ENCODE measurements at regions not wholly inside any gene's neighbourhood (a gene's known extent, or its start where the extent isn't known, plus 50 kb on each side); places are given as distances from the start of the nearest gene placed in this dataset.

GRCh38 chr2:173612354-173612753, 257.7 kb downstream of the CDCA7 start:
- Histone ChIP-seq H3K36me3 (ENCODE audit: control insufficient read depth in 3 of 3, insufficient read depth in 2 of 3, low read depth in 1 of 3, low read length in 3 of 3) (no peaks in the 10 kb centered on the region), H3K4me1 (ENCODE audit: control insufficient read depth in 3 of 3, insufficient read depth in 2 of 3, low read depth in 1 of 3, low read length in 2 of 3) (no peaks in the 10 kb centered on the region), H3K27ac (ENCODE audit: low read depth in 1 of 3, low read length in 2 of 3) (no peak overlapping the region), H3K27me3 (ENCODE audit: control insufficient read depth in 3 of 3, insufficient read depth in 3 of 3, low read length in 3 of 3) (no peaks in the 10 kb centered on the region), H3K4me3 (ENCODE audit: low read depth in 1 of 3, low read length in 3 of 3) (no peak overlapping the region), H3K9me3 (ENCODE audit: control insufficient read depth in 2 of 2, insufficient read depth in 1 of 2, low read depth in 1 of 2, low read length in 1 of 2) (peaks cover 0 to 4% of the 10 kb centered on the region in 2 donors)
- FAIRE-seq (no peak), DNase-seq (no peak)
- 80 to 93% (median 82%) methylated on average over 3 of the region's 3 CpGs for WGBS, 3 donors

- no peak for FAIRE-seq
- H3K27me3 ChIP-seq (ENCODE audit: control insufficient read depth in 3 of 3, insufficient read depth in 3 of 3, low read length in 3 of 3) = no peaks in the 10 kb centered on the region
- H3K27ac ChIP-seq (ENCODE audit: low read depth in 1 of 3, low read length in 2 of 3) = no peak overlapping the region
- no peaks in the 10 kb centered on the region for H3K4me1 ChIP-seq (ENCODE audit: control insufficient read depth in 3 of 3, insufficient read depth in 2 of 3, low read depth in 1 of 3, low read length in 2 of 3)
- no peak for DNase-seq
- H3K36me3 ChIP-seq (ENCODE audit: control insufficient read depth in 3 of 3, insufficient read depth in 2 of 3, low read depth in 1 of 3, low read length in 3 of 3) = no peaks in the 10 kb centered on the region
- WGBS, 3 donors = 53 to 78% (median 69%) methylated on average over 5 of the region's 5 CpGs
- peaks cover 0 to 9% of the 10 kb centered on the region in 2 donors for H3K9me3 ChIP-seq (ENCODE audit: control insufficient read depth in 2 of 2, insufficient read depth in 1 of 2, low read depth in 1 of 2, low read length in 1 of 2)
- H3K4me3 ChIP-seq (ENCODE audit: low read depth in 1 of 3, low read length in 3 of 3) = no peak overlapping the region
Measured at GRCh38 chr2:173613386-173613785, 258.7 kb downstream of the CDCA7 start.

- 22 to 66% (median 38%) methylated on average over 5 of the region's 5 CpGs for WGBS, 3 donors
- Histone ChIP-seq H3K27me3 (ENCODE audit: control insufficient read depth in 3 of 3, insufficient read depth in 3 of 3, low read length in 3 of 3) (no peaks in the 10 kb centered on the region), H3K4me1 (ENCODE audit: control insufficient read depth in 3 of 3, insufficient read depth in 2 of 3, low read depth in 1 of 3, low read length in 2 of 3) (no peaks in the 10 kb centered on the region), H3K4me3 (ENCODE audit: low read depth in 1 of 3, low read length in 3 of 3) (no peak overlapping the region), H3K9me3 (ENCODE audit: control insufficient read depth in 2 of 2, insufficient read depth in 1 of 2, low read depth in 1 of 2, low read length in 1 of 2) (peaks cover 0 to 9% of the 10 kb centered on the region in 2 donors), H3K27ac (ENCODE audit: low read depth in 1 of 3, low read length in 2 of 3) (no peak overlapping the region), H3K36me3 (ENCODE audit: control insufficient read depth in 3 of 3, insufficient read depth in 2 of 3, low read depth in 1 of 3, low read length in 3 of 3) (no peaks in the 10 kb centered on the region)
- FAIRE-seq = no peak
- DNase-seq = peak; percentile 12 to 51
Measured at GRCh38 chr2:173614265-173614930, 259.7 kb downstream of the CDCA7 start.

- H3K4me3 ChIP-seq (ENCODE audit: low read depth in 1 of 3, low read length in 3 of 3) = no peak overlapping the region
- no peak for DNase-seq
- FAIRE-seq = no peak
- no peaks in the 10 kb centered on the region for H3K4me1 ChIP-seq (ENCODE audit: control insufficient read depth in 3 of 3, insufficient read depth in 2 of 3, low read depth in 1 of 3, low read length in 2 of 3)
- WGBS, 3 donors = 77 to 84% (median 80%) methylated on average over 13 of the region's 13 CpGs
- no peaks in the 10 kb centered on the region for H3K36me3 ChIP-seq (ENCODE audit: control insufficient read depth in 3 of 3, insufficient read depth in 2 of 3, low read depth in 1 of 3, low read length in 3 of 3)
- H3K9me3 ChIP-seq (ENCODE audit: control insufficient read depth in 2 of 2, insufficient read depth in 1 of 2, low read depth in 1 of 2, low read length in 1 of 2) = peaks cover 0 to 5% of the 10 kb centered on the region in 2 donors
- H3K27ac ChIP-seq (ENCODE audit: low read depth in 1 of 3, low read length in 2 of 3) = no peak overlapping the region
- peaks cover 0 to 4% (median 0%) of the 10 kb centered on the region in 3 donors for H3K27me3 ChIP-seq (ENCODE audit: control insufficient read depth in 3 of 3, insufficient read depth in 3 of 3, low read length in 3 of 3)
Measured at GRCh38 chr2:173623438-173624319, 269.0 kb downstream of the CDCA7 start.

GRCh38 chr2:173625315-173625714, 270.6 kb downstream of the CDCA7 start:
- H3K4me1 ChIP-seq (ENCODE audit: control insufficient read depth in 3 of 3, insufficient read depth in 2 of 3, low read depth in 1 of 3, low read length in 2 of 3) = no peaks in the 10 kb centered on the region
- FAIRE-seq (no peak), DNase-seq (no peak)
- 94 to 96% (median 95%) methylated on average over 11 of the region's 11 CpGs for WGBS, 3 donors
- H3K36me3 ChIP-seq (ENCODE audit: control insufficient read depth in 3 of 3, insufficient read depth in 2 of 3, low read depth in 1 of 3, low read length in 3 of 3) = no peaks in the 10 kb centered on the region
- H3K4me3 ChIP-seq (ENCODE audit: low read depth in 1 of 3, low read length in 3 of 3) = no peak overlapping the region
- H3K27ac ChIP-seq (ENCODE audit: low read depth in 1 of 3, low read length in 2 of 3) = no peak overlapping the region
- H3K27me3 ChIP-seq (ENCODE audit: control insufficient read depth in 3 of 3, insufficient read depth in 3 of 3, low read length in 3 of 3) = peaks cover 0 to 4% (median 0%) of the 10 kb centered on the region in 3 donors
- H3K9me3 ChIP-seq (ENCODE audit: control insufficient read depth in 2 of 2, insufficient read depth in 1 of 2, low read depth in 1 of 2, low read length in 1 of 2) = peaks cover 0 to 5% of the 10 kb centered on the region in 2 donors

GRCh38 chr2:173629076-173629475, 274.4 kb downstream of the CDCA7 start:
- H3K36me3 ChIP-seq (ENCODE audit: control insufficient read depth in 3 of 3, insufficient read depth in 2 of 3, low read depth in 1 of 3, low read length in 3 of 3) = no peaks in the 10 kb centered on the region
- no peak overlapping the region for H3K27ac ChIP-seq (ENCODE audit: low read depth in 1 of 3, low read length in 2 of 3)
- FAIRE-seq = no peak

GRCh38 chr2:173630425-173631126, 275.9 kb downstream of the CDCA7 start:
- H3K27me3 ChIP-seq (ENCODE audit: control insufficient read depth in 3 of 3, insufficient read depth in 3 of 3, low read length in 3 of 3) = peaks cover 0 to 2% (median 0%) of the 10 kb centered on the region in 3 donors
- 74 to 91% (median 87%) methylated on average over 9 of the region's 9 CpGs for WGBS, 3 donors
- no peak overlapping the region for H3K27ac ChIP-seq (ENCODE audit: low read depth in 1 of 3, low read length in 2 of 3)
- DNase-seq = no peak
- FAIRE-seq = no peak
- no peaks in the 10 kb centered on the region for H3K36me3 ChIP-seq (ENCODE audit: control insufficient read depth in 3 of 3, insufficient read depth in 2 of 3, low read depth in 1 of 3, low read length in 3 of 3)
- no peaks in the 10 kb centered on the region for H3K9me3 ChIP-seq (ENCODE audit: control insufficient read depth in 2 of 2, insufficient read depth in 1 of 2, low read depth in 1 of 2, low read length in 1 of 2)
- H3K4me1 ChIP-seq (ENCODE audit: control insufficient read depth in 3 of 3, insufficient read depth in 2 of 3, low read depth in 1 of 3, low read length in 2 of 3) = no peaks in the 10 kb centered on the region
- H3K4me3 ChIP-seq (ENCODE audit: low read depth in 1 of 3, low read length in 3 of 3) = no peak overlapping the region

More at GRCh38 chr2:173629076-173629475, 274.4 kb downstream of the CDCA7 start:
- no peaks in the 10 kb centered on the region for H3K4me1 ChIP-seq (ENCODE audit: control insufficient read depth in 3 of 3, insufficient read depth in 2 of 3, low read depth in 1 of 3, low read length in 2 of 3)
- no peak overlapping the region for H3K4me3 ChIP-seq (ENCODE audit: low read depth in 1 of 3, low read length in 3 of 3)
- no peak for DNase-seq
- H3K9me3 ChIP-seq (ENCODE audit: control insufficient read depth in 2 of 2, insufficient read depth in 1 of 2, low read depth in 1 of 2, low read length in 1 of 2) = no peaks in the 10 kb centered on the region
- peaks cover 0 to 2% (median 0%) of the 10 kb centered on the region in 3 donors for H3K27me3 ChIP-seq (ENCODE audit: control insufficient read depth in 3 of 3, insufficient read depth in 3 of 3, low read length in 3 of 3)

- peak in 1 of 2 donors; percentile 18 for DNase-seq
- WGBS, 3 donors = 28 to 60% (median 49%) methylated on average over 4 of the region's 4 CpGs
- H3K27me3 ChIP-seq (ENCODE audit: control insufficient read depth in 3 of 3, insufficient read depth in 3 of 3, low read length in 3 of 3) = peaks cover 0 to 2% (median 0%) of the 10 kb centered on the region in 3 donors
- H3K9me3 ChIP-seq (ENCODE audit: control insufficient read depth in 2 of 2, insufficient read depth in 1 of 2, low read depth in 1 of 2, low read length in 1 of 2) = no peaks in the 10 kb centered on the region
- no peaks in the 10 kb centered on the region for H3K4me1 ChIP-seq (ENCODE audit: control insufficient read depth in 3 of 3, insufficient read depth in 2 of 3, low read depth in 1 of 3, low read length in 2 of 3)
- H3K36me3 ChIP-seq (ENCODE audit: control insufficient read depth in 3 of 3, insufficient read depth in 2 of 3, low read depth in 1 of 3, low read length in 3 of 3) = no peaks in the 10 kb centered on the region
- FAIRE-seq = no peak
- no peak overlapping the region for H3K4me3 ChIP-seq (ENCODE audit: low read depth in 1 of 3, low read length in 3 of 3)
- no peak overlapping the region for H3K27ac ChIP-seq (ENCODE audit: low read depth in 1 of 3, low read length in 2 of 3)
Measured at GRCh38 chr2:173631127-173631460, 276.4 kb downstream of the CDCA7 start.

Measured in small intestine (tissue), 7 donors.